HCT116 (cell line): ENCODE measurements at regions not wholly inside any gene's neighbourhood (a gene's known extent, or its start where the extent isn't known, plus 50 kb on each side); places are given as distances from the start of the nearest gene placed in this dataset.

Experiments used
- ATAC-seq: fragments of 200-7000 bp; cut with Tn5 transposase; 2 replicates; pipeline ENCODE4 v1.9.1; 2020; ENCODE audit warnings: mild to moderate bottlenecking, moderate library complexity
- BruUV-seq: library from RNA; stranded (reverse); fragments of 400-500 nt; replicated peaks from 2 replicates; lab custom pipeline; 2021; lab: Mats Ljungman, UMichigan
- CTCF ChIA-PET: fragments of 300-600 bp; sonication (Branson Sonifier 250); formaldehyde crosslinking; loops from one replicate; lab custom pipeline; 2021; ENCODE audit warnings: antibody characterized with exemption; lab: Charles Lee
- POLR2A ChIA-PET: fragments of 300-600, 350-600 bp; sonication (Branson Sonifier 250); formaldehyde crosslinking; loops from one replicate; lab custom pipeline; 2021; ENCODE audit warnings: antibody characterized with exemption; lab: Charles Lee
- RAD21 ChIA-PET, 2 experiments: fragments of 300-600 bp; sonication (Branson Sonifier 250); formaldehyde crosslinking; loops; one replicate each; lab custom pipeline; 2023; ENCODE audit warnings: low total read pairs in 2 of 2; ENCODE audit not compliant: uncharacterized antibody in 2 of 2, unreplicated experiment in 2 of 2, low non-redundant PET in 1 of 2; lab: Charles Lee
- DNase-seq: peaks from one replicate; pipeline ENCODE4 v3.0.0-alpha.2; 2010; ENCODE audit warnings: low read depth, low spot score
- H2AFZ ChIP-seq: fragments of 200-600 bp; shearing (Covaris generic), sonication (generic); 2 replicates; pipeline ENCODE4 v1.6.1; 2017; ENCODE audit warnings: low read depth, mixed run types, mixed read lengths, antibody characterized with exemption, low read length; ENCODE audit not compliant: poor library complexity, severe bottlenecking
- H3K27ac ChIP-seq: 2 replicates; pipeline ENCODE4 v1.5.1; 2012; ENCODE audit warnings: low read depth, low read length
- H3K27me3 ChIP-seq: fragments of 200-600 bp; sonication (generic); 2 replicates; pipeline ENCODE4 v1.6.1; 2016; ENCODE audit warnings: mixed run types, low read length, mixed read lengths; ENCODE audit not compliant: insufficient read depth
- H3K36me3 ChIP-seq, 2 experiments: fragments of 200-500 bp in 1 of 2; fragments of 200-600 bp in 1 of 2; sonication (Bioruptor generic) in 1 of 2; sonication (generic) in 1 of 2; 2 replicates each; pipeline versions ENCODE4 v1.5.1 to v1.6.1; 2014 to 2016; ENCODE audit warnings: low read length in 2 of 2, inconsistent platforms in 1 of 2, mixed read lengths in 1 of 2, mixed run types in 1 of 2; ENCODE audit not compliant: insufficient read depth in 2 of 2, control insufficient read depth in 1 of 2
- H3K4me1 ChIP-seq, 2 experiments: fragments of 200-600 bp in 1 of 2; sonication (generic) in 1 of 2; 2 replicates each; pipeline versions ENCODE4 v1.5.1 to v1.6.1; 2012 to 2017; ENCODE audit warnings: low read length in 2 of 2, inconsistent platforms in 1 of 2, mild to moderate bottlenecking in 1 of 2, mixed read lengths in 1 of 2, mixed run types in 1 of 2, moderate library complexity in 1 of 2; ENCODE audit not compliant: insufficient read depth in 2 of 2, control insufficient read depth in 1 of 2
- H3K4me2 ChIP-seq: fragments of 200-600 bp; sonication (generic); 2 replicates; pipeline ENCODE4 v1.6.1; 2017; ENCODE audit warnings: mixed run types, low read length, mixed read lengths
- H3K4me3 ChIP-seq, 2 experiments: fragments of 200-600 bp in 1 of 2; sonication (generic) in 1 of 2; replicated peaks in 1 of 2; 2 replicates each; pipeline ENCODE4 v1.5.1; 2011 to 2016; ENCODE audit warnings: low read length in 2 of 2, control low read depth in 1 of 2, low read depth in 1 of 2, mild to moderate bottlenecking in 1 of 2, mixed read lengths in 1 of 2, mixed run types in 1 of 2
- H3K79me2 ChIP-seq: fragments of 200-600 bp; sonication (generic); 2 replicates; pipeline ENCODE4 v1.6.1; 2017; ENCODE audit warnings: mild to moderate bottlenecking, mixed run types, low read length, moderate library complexity, mixed read lengths; ENCODE audit not compliant: insufficient read depth
- H3K9ac ChIP-seq: fragments of 200-600 bp; sonication (generic); 2 replicates; pipeline ENCODE4 v1.6.1; 2016; ENCODE audit warnings: low read length, mixed read lengths
- H3K9me2 ChIP-seq: fragments of 200-600 bp; sonication (generic), shearing (Covaris generic); 2 replicates; pipeline ENCODE4 v1.6.1; 2017; ENCODE audit warnings: mixed run types, mild to moderate bottlenecking, moderate library complexity; ENCODE audit not compliant: insufficient read depth
- H3K9me3 ChIP-seq, 2 experiments: fragments of 200-500 bp in 1 of 2; fragments of 200-600 bp in 1 of 2; sonication (Bioruptor generic) in 1 of 2; sonication (generic) in 1 of 2; 2 replicates each; pipeline ENCODE4 v1.6.1; 2014 to 2017; ENCODE audit warnings: low read length in 2 of 2, mixed read lengths in 2 of 2, inconsistent platforms in 1 of 2, low read depth in 1 of 2, mild to moderate bottlenecking in 1 of 2, mixed run types in 1 of 2, moderate library complexity in 1 of 2; ENCODE audit not compliant: control insufficient read depth in 1 of 2, insufficient read depth in 1 of 2
- H4K20me1 ChIP-seq: fragments of 200-600 bp; sonication (generic), shearing (Covaris generic); 2 replicates; pipeline ENCODE4 v1.6.1; 2017; ENCODE audit warnings: mixed run types, mild to moderate bottlenecking, moderate library complexity; ENCODE audit not compliant: insufficient read depth
- CBX3 ChIP-seq: IDR thresholded peaks from 2 replicates; pipeline ENCODE4 v1.6.1; 2012; ENCODE audit warnings: low read depth
- CTCF ChIP-seq, 3 experiments: fragments of 200-600 bp in 1 of 3; sonication (generic) in 1 of 3; IDR thresholded peaks in 2 of 3; conservative IDR thresholded peaks in 1 of 3; 2 replicates each; pipeline ENCODE4 v1.5.1; 2012 to 2017; ENCODE audit warnings: low read depth in 2 of 3, low read length in 2 of 3, antibody characterized with exemption in 1 of 3, borderline replicate concordance in 1 of 3, control low read depth in 1 of 3, mild to moderate bottlenecking in 1 of 3, mixed read lengths in 1 of 3, mixed run types in 1 of 3, moderate library complexity in 1 of 3; ENCODE audit not compliant: insufficient read depth in 1 of 3
- EGR1 ChIP-seq: IDR thresholded peaks from 2 replicates; pipeline ENCODE4 v1.6.1; 2012; ENCODE audit warnings: low read depth
- EZH2 ChIP-seq: fragments of 200-600 bp; sonication (generic); IDR thresholded peaks from 2 replicates; pipeline ENCODE4 v1.6.1; 2017; ENCODE audit warnings: antibody characterized with exemption, mixed run types
- EZH2phosphoT487 ChIP-seq: fragments of 200-600 bp; IDR thresholded peaks from 2 replicates; pipeline ENCODE4 v1.6.1; 2018; ENCODE audit warnings: antibody characterized with exemption, borderline replicate concordance
- FOSL1 ChIP-seq: IDR thresholded peaks from 2 replicates; pipeline ENCODE4 v1.6.1; 2012; ENCODE audit warnings: low read depth
- JUND ChIP-seq: IDR thresholded peaks from 2 replicates; pipeline ENCODE4 v1.6.1; 2012
- POLR2A ChIP-seq: IDR thresholded peaks from 2 replicates; pipeline ENCODE4 v1.7.0; 2011; ENCODE audit warnings: borderline replicate concordance; ENCODE audit not compliant: insufficient read depth, insufficient read length; ENCODE audit errors: extremely low read depth
- POLR2AphosphoS5 ChIP-seq: IDR thresholded peaks from 2 replicates; pipeline ENCODE4 v1.6.1; 2011; ENCODE audit warnings: mild to moderate bottlenecking, low read depth, low read length, moderate library complexity
- SIN3A ChIP-seq: IDR thresholded peaks from 2 replicates; pipeline ENCODE4 v1.6.1; 2012; ENCODE audit warnings: low read depth
- SRF ChIP-seq: IDR thresholded peaks from 2 replicates; pipeline ENCODE4 v1.6.1; 2012; ENCODE audit warnings: low read depth
- TCF7L2 ChIP-seq: IDR thresholded peaks from 2 replicates; pipeline ENCODE4 v1.7.0; 2011; ENCODE audit warnings: borderline replicate concordance, inconsistent platforms; ENCODE audit not compliant: insufficient read depth, insufficient read length; ENCODE audit errors: extremely low read depth
- YY1 ChIP-seq: IDR thresholded peaks from 2 replicates; pipeline ENCODE4 v1.6.1; 2011; ENCODE audit warnings: low read length, low read depth, moderate library complexity, mild to moderate bottlenecking; ENCODE audit not compliant: insufficient replicate concordance; ENCODE audit errors: extremely low read depth
- ZFX ChIP-seq: fragments of 450-650 bp; IDR thresholded peaks from 2 replicates; pipeline ENCODE4 v1.6.1; 2017
- ZNF274 ChIP-seq: fragments of 200-500 bp; sonication (Bioruptor generic); IDR thresholded peaks from 2 replicates; pipeline ENCODE4 v1.6.1; 2014; ENCODE audit warnings: mild to moderate bottlenecking, low read depth, low read length, inconsistent platforms
- intact Hi-C: fragments of 100-400 bp; cut with micrococcal nuclease; formaldehyde crosslinking; loops from 2 replicates; pipeline ENCODE4 v1.10.0; 2022
- TF ChIP-seq, protein P1 (sequence below): IDR thresholded peaks from 2 replicates; pipeline ENCODE4 v1.6.1; 2012
- TF ChIP-seq, protein P2 (sequence below): IDR thresholded peaks from 2 replicates; pipeline ENCODE4 v1.6.1; 2012
- TF ChIP-seq, protein P3 (sequence below): IDR thresholded peaks from 2 replicates; pipeline ENCODE4 v1.6.1; 2011; ENCODE audit warnings: mild to moderate bottlenecking, low read length, moderate library complexity; ENCODE audit not compliant: insufficient replicate concordance; ENCODE audit errors: extremely low read depth

DNA sequence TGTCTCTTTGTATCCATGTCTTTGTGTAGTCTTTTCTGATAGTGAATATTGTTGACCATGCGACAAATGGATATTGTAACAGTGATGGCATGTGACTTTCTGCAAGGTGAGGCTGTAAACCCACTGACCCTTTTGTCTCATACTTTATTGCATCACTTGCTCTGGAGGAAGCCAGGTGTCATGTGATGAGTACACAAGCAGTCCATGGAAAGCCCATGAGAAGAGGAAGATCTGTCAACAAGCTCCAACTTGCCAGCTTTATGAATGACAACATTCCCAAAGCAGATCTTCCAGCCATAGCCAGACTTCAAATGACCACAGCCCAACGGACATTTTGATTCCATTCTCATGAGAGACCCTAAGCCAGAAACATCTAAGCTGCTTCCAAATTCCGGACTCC lies 450.1 kb upstream of the ACTBL2 start:
- Histone ChIP-seq H3K79me2 (no peaks in the 10 kb centered on the region), H2AFZ (no peak overlapping the region)

DNA sequence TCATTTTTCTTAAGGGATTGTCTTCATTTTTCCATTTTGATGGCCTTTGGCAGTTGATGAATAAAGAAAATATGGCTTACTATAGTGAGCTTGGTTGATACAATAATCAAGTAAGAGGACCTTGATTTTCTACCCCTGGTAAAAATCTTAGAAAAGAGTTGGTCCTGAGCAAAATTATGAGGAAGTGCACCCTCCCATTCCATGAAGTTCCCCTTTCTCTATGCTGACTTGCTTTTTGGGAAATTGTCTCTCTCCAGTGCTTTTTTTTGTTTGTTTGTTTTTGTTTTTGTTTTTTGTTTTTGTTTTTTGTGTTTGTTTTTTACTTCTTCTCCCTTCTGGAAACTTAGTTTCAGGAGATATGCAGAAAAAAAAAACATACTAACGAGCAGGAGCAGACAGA lies 449.2 kb upstream of the ACTBL2 start:
- ATAC-seq (no peak), DNase-seq (no peak)
- intact Hi-C loops: no loop called here
- Histone ChIP-seq H3K36me3 (no peaks in the 10 kb centered on the region), H3K9me2 (no peaks in the 10 kb centered on the region), H3K79me2 (no peaks in the 10 kb centered on the region), H3K4me3 (no peak overlapping the region), H3K4me1 (no peaks in the 10 kb centered on the region), H3K9ac (no peak overlapping the region), H3K4me2 (no peak overlapping the region), H4K20me1 (no peaks in the 10 kb centered on the region), H3K9me3 (no peaks in the 10 kb centered on the region), H3K27ac (no peak overlapping the region), H3K27me3 (no peaks in the 10 kb centered on the region), H2AFZ (no peak overlapping the region)
- CTCF ChIA-PET: interaction anchor here (1.0 kb wide), 1 partner anchor 44 kb away, joined by 3 read pairs; no protein-coding TSS in a partner anchor
- POLR2A ChIA-PET: no interaction called here
- no TSS peak for BruUV-seq
- RAD21 ChIA-PET: no interaction called here
- no peak for TF ChIP-seq EZH2phosphoT487
- TF ChIP-seq EZH2: no peak
- TF ChIP-seq JUND: no peak
- TF ChIP-seq SRF: no peak
- TF ChIP-seq, protein P1, sequence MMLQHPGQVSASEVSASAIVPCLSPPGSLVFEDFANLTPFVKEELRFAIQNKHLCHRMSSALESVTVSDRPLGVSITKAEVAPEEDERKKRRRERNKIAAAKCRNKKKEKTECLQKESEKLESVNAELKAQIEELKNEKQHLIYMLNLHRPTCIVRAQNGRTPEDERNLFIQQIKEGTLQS: no peak
- TF ChIP-seq, protein P2, sequence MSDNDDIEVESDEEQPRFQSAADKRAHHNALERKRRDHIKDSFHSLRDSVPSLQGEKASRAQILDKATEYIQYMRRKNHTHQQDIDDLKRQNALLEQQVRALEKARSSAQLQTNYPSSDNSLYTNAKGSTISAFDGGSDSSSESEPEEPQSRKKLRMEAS: no peak
- TF ChIP-seq TCF7L2: no peak
- no peak for TF ChIP-seq SIN3A
- no peak for TF ChIP-seq ZFX
- TF ChIP-seq ZNF274: no peak
- no peak for TF ChIP-seq CTCF (IDR thresholded peaks at IDR 0.05 in 2 of 3, conservative IDR thresholded peaks at IDR 0.05 in 1 of 3; ENCODE audit: borderline replicate concordance in 1 of 3, insufficient read depth in 1 of 3, low read depth in 2 of 3, low read length in 2 of 3)

More for the DNA sequence above, 450.1 kb upstream of the ACTBL2 start:
- no TSS peak for BruUV-seq
- Histone ChIP-seq H4K20me1 (no peaks in the 10 kb centered on the region), H3K27ac (no peak overlapping the region), H3K4me2 (no peak overlapping the region), H3K27me3 (no peaks in the 10 kb centered on the region), H3K9ac (no peak overlapping the region), H3K9me2 (no peaks in the 10 kb centered on the region), H3K4me1 (no peaks in the 10 kb centered on the region), H3K9me3 (no peaks in the 10 kb centered on the region), H3K4me3 (no peak overlapping the region), H3K36me3 (no peaks in the 10 kb centered on the region)
- CTCF ChIA-PET: interaction anchor here (1.0 kb wide), 1 partner anchor 45 kb away, joined by 3 read pairs; no protein-coding TSS in a partner anchor
- intact Hi-C loops: no loop called here
- no peak for TF ChIP-seq FOSL1
- no peak for TF ChIP-seq EZH2phosphoT487
- no peak for TF ChIP-seq EGR1
- TF ChIP-seq POLR2A: no peak
- no peak for TF ChIP-seq POLR2AphosphoS5
- TF ChIP-seq CBX3: no peak
- no peak for TF ChIP-seq EZH2
- TF ChIP-seq TCF7L2: no peak
- TF ChIP-seq, protein P3, sequence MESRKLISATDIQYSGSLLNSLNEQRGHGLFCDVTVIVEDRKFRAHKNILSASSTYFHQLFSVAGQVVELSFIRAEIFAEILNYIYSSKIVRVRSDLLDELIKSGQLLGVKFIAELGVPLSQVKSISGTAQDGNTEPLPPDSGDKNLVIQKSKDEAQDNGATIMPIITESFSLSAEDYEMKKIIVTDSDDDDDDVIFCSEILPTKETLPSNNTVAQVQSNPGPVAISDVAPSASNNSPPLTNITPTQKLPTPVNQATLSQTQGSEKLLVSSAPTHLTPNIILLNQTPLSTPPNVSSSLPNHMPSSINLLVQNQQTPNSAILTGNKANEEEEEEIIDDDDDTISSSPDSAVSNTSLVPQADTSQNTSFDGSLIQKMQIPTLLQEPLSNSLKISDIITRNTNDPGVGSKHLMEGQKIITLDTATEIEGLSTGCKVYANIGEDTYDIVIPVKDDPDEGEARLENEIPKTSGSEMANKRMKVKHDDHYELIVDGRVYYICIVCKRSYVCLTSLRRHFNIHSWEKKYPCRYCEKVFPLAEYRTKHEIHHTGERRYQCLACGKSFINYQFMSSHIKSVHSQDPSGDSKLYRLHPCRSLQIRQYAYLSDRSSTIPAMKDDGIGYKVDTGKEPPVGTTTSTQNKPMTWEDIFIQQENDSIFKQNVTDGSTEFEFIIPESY: no peak
- no peak for TF ChIP-seq YY1
- POLR2A ChIA-PET: no interaction called here
- DNase-seq (no peak), ATAC-seq (no peak)
- RAD21 ChIA-PET: no interaction called here
